ENCODE measurements at regions not wholly inside any gene's neighbourhood (a gene's known extent, or its start where the extent isn't known, plus 50 kb on each side); places are given as distances from the start of the nearest gene placed in this dataset.

DNA sequence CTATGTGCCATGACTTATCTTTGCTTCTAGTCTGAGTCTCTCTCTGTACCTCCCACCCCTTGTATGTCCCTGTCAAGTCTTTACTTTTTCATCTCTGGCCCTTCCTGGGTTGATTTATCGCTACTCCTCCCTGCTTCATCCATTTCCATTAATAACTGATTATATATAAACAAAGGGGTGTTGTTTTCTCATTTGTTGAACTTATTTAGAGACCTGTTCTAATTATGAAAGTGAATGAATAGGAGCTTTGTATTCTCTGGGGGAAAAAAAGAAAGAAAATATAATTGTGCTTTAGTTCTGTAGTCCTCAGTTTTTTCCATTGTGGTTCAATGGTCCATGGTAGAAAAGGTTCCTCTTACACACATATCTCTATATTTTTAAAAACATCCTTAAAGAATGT lies 328.9 kb upstream of the PPP2R3A start:
- TF ChIP-seq POLR2A (IDR thresholded peaks at IDR 0.05) (no peak), EP300 (IDR thresholded peaks at IDR 0.05) (no peak), POLR2AphosphoS5 (IDR thresholded peaks at IDR 0.05) (no peak)
- TF ChIP-seq, protein P1, sequence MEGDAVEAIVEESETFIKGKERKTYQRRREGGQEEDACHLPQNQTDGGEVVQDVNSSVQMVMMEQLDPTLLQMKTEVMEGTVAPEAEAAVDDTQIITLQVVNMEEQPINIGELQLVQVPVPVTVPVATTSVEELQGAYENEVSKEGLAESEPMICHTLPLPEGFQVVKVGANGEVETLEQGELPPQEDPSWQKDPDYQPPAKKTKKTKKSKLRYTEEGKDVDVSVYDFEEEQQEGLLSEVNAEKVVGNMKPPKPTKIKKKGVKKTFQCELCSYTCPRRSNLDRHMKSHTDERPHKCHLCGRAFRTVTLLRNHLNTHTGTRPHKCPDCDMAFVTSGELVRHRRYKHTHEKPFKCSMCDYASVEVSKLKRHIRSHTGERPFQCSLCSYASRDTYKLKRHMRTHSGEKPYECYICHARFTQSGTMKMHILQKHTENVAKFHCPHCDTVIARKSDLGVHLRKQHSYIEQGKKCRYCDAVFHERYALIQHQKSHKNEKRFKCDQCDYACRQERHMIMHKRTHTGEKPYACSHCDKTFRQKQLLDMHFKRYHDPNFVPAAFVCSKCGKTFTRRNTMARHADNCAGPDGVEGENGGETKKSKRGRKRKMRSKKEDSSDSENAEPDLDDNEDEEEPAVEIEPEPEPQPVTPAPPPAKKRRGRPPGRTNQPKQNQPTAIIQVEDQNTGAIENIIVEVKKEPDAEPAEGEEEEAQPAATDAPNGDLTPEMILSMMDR (IDR thresholded peaks at IDR 0.05): no peak
